ENCODE measurements at regions not wholly inside any gene's neighbourhood (a gene's known extent, or its start where the extent isn't known, plus 50 kb on each side); places are given as distances from the start of the nearest gene placed in this dataset.

- Histone ChIP-seq H3K27me3 (no peaks in the 10 kb centered on the region), H3K4me3 (no peak overlapping the region), H3K4me1 (peaks cover 0 to 71% (median 39%) of the 10 kb centered on the region in 12 donors), H3K9me3 (no peaks in the 10 kb centered on the region), H3K36me3 (no peaks in the 10 kb centered on the region), H3K27ac (peak overlapping the region; percentile 10 to 98 (median 96))
- 76 to 84% (median 82%) methylated on average over 13 of the region's 13 CpGs for WGBS, 4 donors
- intact Hi-C loops (cut with DNase I), result loop anchor here in 8 of 10 donors (5.0 to 10.0 kb wide), 11 partner anchors 194 to 906 kb away; partner anchors contain the start of gene LPP (in 2 of the 8)
- TF ChIP-seq POLR2A (IDR thresholded peaks at IDR 0.05) (no peak), CTCF (IDR thresholded peaks at IDR 0.05) (no peak)
- ATAC-seq, result peak in 2 of 4 donors; percentile 33 to 43
- peak in 4 of 5 donors; percentile 51 to 85 (median 70) for DNase-seq
Observed at GRCh38 chr3:188950832-188951489, 220.8 kb upstream of the TPRG1 start.

GRCh38 chr3:188951734-188952133, 220.0 kb upstream of the TPRG1 start:
- DNase-seq, result no peak
- Histone ChIP-seq H3K27me3 (no peaks in the 10 kb centered on the region), H3K27ac (peak overlapping the region in 9 of 12 donors; percentile 19 to 97 (median 96)), H3K9me3 (no peaks in the 10 kb centered on the region), H3K4me1 (peaks cover 0 to 71% (median 37%) of the 10 kb centered on the region in 12 donors), H3K36me3 (no peaks in the 10 kb centered on the region), H3K4me3 (no peak overlapping the region)
- TF ChIP-seq CTCF (IDR thresholded peaks at IDR 0.05), result no peak
- no peak for TF ChIP-seq POLR2A (IDR thresholded peaks at IDR 0.05)
- intact Hi-C loops (cut with DNase I), result loop anchor here in 8 of 10 donors (2.0 to 10.0 kb wide), 12 partner anchors 193 to 1211 kb away; partner anchors contain the start of gene LPP (in 2 of the 8)
- whole genome bisulfite sequencing, 4 donors, result 89 to 93% (median 90%) methylated on average over 8 of the region's 8 CpGs
- no peak for ATAC-seq

GRCh38 chr3:188954590-188955208, 217.1 kb upstream of the TPRG1 start:
- no peak overlapping the region for H3K4me3 ChIP-seq
- intact Hi-C loops (cut with DNase I), result loop anchor here (1.0 to 10.0 kb wide), 17 partner anchors 190 to 1216 kb away; partner anchors contain the start of gene LPP (in 3 of the 10)
- H3K27me3 ChIP-seq, result no peaks in the 10 kb centered on the region
- ATAC-seq (peak; percentile 68 to 86 (median 85)), DNase-seq (peak; percentile 87 to 90 (median 87))
- H3K9me3 ChIP-seq, result no peaks in the 10 kb centered on the region
- peak overlapping the region in 4 of 12 donors; percentile 13 to 34 (median 26) for H3K27ac ChIP-seq
- WGBS, 4 donors, result 9 to 18% (median 14%) methylated on average over 3 of the region's 3 CpGs
- TF ChIP-seq POLR2A (IDR thresholded peaks at IDR 0.05) (no peak), CTCF (IDR thresholded peaks at IDR 0.05) (peak; percentile 89 to 99 (median 94))
- H3K36me3 ChIP-seq, result no peaks in the 10 kb centered on the region
- H3K4me1 ChIP-seq, result peaks cover 0 to 46% (median 13%) of the 10 kb centered on the region in 12 donors

- no peak for TF ChIP-seq CTCF (IDR thresholded peaks at IDR 0.05)
- no peak for TF ChIP-seq POLR2A (IDR thresholded peaks at IDR 0.05)
- no peak overlapping the region for H3K4me3 ChIP-seq
- no peaks in the 10 kb centered on the region for H3K27me3 ChIP-seq
- H3K9me3 ChIP-seq, result no peaks in the 10 kb centered on the region
- intact Hi-C loops (cut with DNase I), result loop anchor here (2.0 to 10.0 kb wide), 15 partner anchors 189 to 1217 kb away; partner anchors contain the start of gene LPP (in 2 of the 10)
- no peaks in the 10 kb centered on the region for H3K36me3 ChIP-seq
- H3K4me1 ChIP-seq, result peaks cover 0 to 36% (median 4%) of the 10 kb centered on the region in 12 donors
- peak in 3 of 4 donors; percentile 32 to 56 (median 44) for ATAC-seq
- no peak for DNase-seq
- WGBS, 4 donors, result 60 to 72% (median 67%) methylated on average over 4 of the region's 4 CpGs
- H3K27ac ChIP-seq, result peak overlapping the region in 10 of 12 donors; percentile 1 to 62 (median 30)
Observed at GRCh38 chr3:188955919-188956318, 215.9 kb upstream of the TPRG1 start.
